ENCODE measurements at regions not wholly inside any gene's neighbourhood (a gene's known extent, or its start where the extent isn't known, plus 50 kb on each side); places are given as distances from the start of the nearest gene placed in this dataset.

DNA sequence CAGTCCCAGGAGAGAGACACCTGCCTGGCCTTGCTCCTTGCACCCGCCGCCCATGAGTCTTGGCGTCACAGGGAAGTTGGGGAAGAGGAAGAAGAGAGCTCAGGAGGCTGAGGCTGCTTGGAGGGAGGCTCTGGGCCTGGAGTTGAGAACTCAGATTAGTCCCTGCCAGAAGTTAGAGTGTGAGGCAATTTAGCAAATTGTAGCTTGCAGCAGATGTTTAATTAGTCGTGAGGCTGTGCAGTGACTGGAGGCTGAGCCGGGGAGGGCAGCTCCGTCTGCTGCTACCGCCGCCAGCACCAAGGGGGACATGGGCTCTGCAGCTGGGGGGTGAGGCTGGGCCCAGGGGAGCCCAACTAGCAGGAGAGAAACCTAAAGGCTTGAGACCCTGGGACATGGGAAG, 738.3 kb upstream of the EEF2KMT start:
- no peak overlapping the region for H3K4me3 ChIP-seq (ENCODE audit: low read length)
- DNase-seq (ENCODE audit: low read depth): no peak
- no peak for TF ChIP-seq CTCF (conservative IDR thresholded peaks at IDR 0.05; ENCODE audit: low read depth, low read length)

DNA sequence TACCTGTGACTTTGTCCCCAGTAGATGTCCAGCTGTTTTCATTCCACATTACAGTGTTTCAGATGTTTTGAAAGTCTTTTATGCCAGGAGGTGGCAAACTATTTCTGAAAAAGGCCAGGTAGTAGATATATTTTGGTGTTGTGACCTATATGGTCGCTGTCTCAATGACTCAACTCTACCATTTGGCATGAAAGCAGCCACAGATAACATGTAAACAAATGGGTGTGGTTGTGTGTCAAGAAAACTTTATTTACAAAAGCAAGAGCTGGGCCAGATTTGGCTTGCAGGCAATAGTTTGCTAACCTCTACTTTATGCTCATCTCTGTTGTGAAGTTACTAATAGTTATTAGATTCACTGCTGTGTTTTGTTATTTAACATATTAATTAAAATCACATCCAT, 728.7 kb upstream of the EEF2KMT start:
- H3K4me3 ChIP-seq (ENCODE audit: low read length): no peak overlapping the region
- no peak for TF ChIP-seq CTCF (conservative IDR thresholded peaks at IDR 0.05; ENCODE audit: low read depth, low read length)
- DNase-seq (ENCODE audit: low read depth): no peak

DNA sequence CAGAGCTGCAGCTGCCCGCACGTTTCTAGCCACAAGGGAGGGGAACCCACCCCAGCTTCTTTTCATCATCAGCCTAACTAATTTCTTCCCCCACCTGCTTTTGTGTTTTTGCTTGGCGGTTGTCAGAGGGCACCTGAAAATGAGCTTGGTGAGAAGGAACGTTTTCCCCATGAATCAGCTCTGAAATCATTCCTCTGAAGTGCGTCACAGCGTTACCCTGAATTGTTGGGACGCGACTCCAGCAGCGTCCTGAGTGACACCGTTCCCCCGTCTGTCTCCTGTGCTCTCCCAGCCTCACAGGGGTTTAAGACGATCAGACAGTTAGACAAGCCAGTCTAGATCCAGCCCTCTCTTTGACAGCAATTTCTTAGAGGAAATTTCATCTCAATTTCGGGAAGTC, 722.9 kb upstream of the EEF2KMT start:
- DNase-seq (ENCODE audit: low read depth): no peak
- no peak overlapping the region for H3K4me3 ChIP-seq (ENCODE audit: low read length)
- no peak for TF ChIP-seq CTCF (conservative IDR thresholded peaks at IDR 0.05; ENCODE audit: low read depth, low read length)

GRCh38 chr16:5815570-5816237, 718.1 kb upstream of the EEF2KMT start:
- H3K4me3 ChIP-seq (ENCODE audit: low read length): no peak overlapping the region
- no peak for DNase-seq (ENCODE audit: low read depth)
- TF ChIP-seq CTCF (conservative IDR thresholded peaks at IDR 0.05; ENCODE audit: low read depth, low read length): no peak

- H3K4me3 ChIP-seq (ENCODE audit: low read length): no peak overlapping the region
- DNase-seq (ENCODE audit: low read depth): no peak
- TF ChIP-seq CTCF (conservative IDR thresholded peaks at IDR 0.05; ENCODE audit: low read depth, low read length): no peak
These were observed 703.8 kb upstream of the EEF2KMT start for GRCh38 chr16:5801396-5801795.

DNA sequence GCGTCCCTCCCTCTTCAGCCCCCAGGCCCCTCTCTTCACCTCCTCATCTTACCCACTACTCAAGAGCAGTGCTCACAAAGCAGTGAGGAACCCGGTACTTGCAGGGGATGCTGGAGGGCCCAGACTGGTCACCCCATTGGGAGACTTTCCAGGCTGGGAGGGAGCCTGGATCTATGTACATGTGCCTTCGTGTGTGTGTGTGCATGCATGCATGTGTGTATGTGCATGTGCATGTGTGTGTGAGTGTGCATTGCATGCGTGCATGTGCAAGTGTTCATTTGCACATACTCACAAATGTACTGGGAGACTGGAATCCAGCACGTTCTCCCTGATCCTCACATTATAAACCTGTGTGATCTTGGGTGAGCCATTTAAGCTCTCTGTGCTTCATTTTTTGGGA, 696.0 kb upstream of the EEF2KMT start:
- DNase-seq (ENCODE audit: low read depth): no peak
- TF ChIP-seq CTCF (conservative IDR thresholded peaks at IDR 0.05; ENCODE audit: low read depth, low read length): no peak
- no peak overlapping the region for H3K4me3 ChIP-seq (ENCODE audit: low read length)

GRCh38 chr16:5791011-5791657, 693.5 kb upstream of the EEF2KMT start:
- peak; percentile 17 for DNase-seq (ENCODE audit: low read depth)
- no peak for TF ChIP-seq CTCF (conservative IDR thresholded peaks at IDR 0.05; ENCODE audit: low read depth, low read length)
- H3K4me3 ChIP-seq (ENCODE audit: low read length): no peak overlapping the region
